Lower lobe of right lung (tissue), 2 donors: ENCODE measurements at regions not wholly inside any gene's neighbourhood (a gene's known extent, or its start where the extent isn't known, plus 50 kb on each side); places are given as distances from the start of the nearest gene placed in this dataset.

Experiments used
- ATAC-seq, 2 donors: fragments of 200-7000 bp; cut with Tn5 transposase; one replicate each; pipeline ENCODE4 v1.9.1; 2020 to 2022; ENCODE audit warnings: mild to moderate bottlenecking in 2 of 2, moderate library complexity in 2 of 2
- DNase-seq: peaks from one replicate; pipeline ENCODE4 v3.0.0-alpha.2; 2020
- H3K27ac ChIP-seq: fragments of 200-600 bp; one replicate; pipeline ENCODE4 v1.8.0; 2022
- H3K27me3 ChIP-seq: fragments of 200-600 bp; one replicate; pipeline ENCODE4 v1.8.0; 2022; ENCODE audit warnings: low read depth
- H3K36me3 ChIP-seq: fragments of 200-600 bp; one replicate; pipeline ENCODE4 v1.8.0; 2022; ENCODE audit warnings: mild to moderate bottlenecking
- H3K4me1 ChIP-seq: fragments of 200-600 bp; one replicate; pipeline ENCODE4 v1.8.0; 2022
- H3K4me3 ChIP-seq: fragments of 200-600 bp; one replicate; pipeline ENCODE4 v1.8.0; 2022; ENCODE audit warnings: mild to moderate bottlenecking
- H3K9me3 ChIP-seq: fragments of 200-600 bp; one replicate; pipeline ENCODE4 v1.8.0; 2022
- CTCF ChIP-seq: fragments of 200-600 bp; IDR thresholded peaks from one replicate; pipeline ENCODE4 v1.8.0; 2022; ENCODE audit warnings: antibody characterized with exemption, mild to moderate bottlenecking
- intact Hi-C: fragments of 100-400 bp; cut with DNase I; formaldehyde crosslinking; loops from one replicate; pipeline ENCODE4 v1.11.0; 2022
- donor health status: DM: no; HTN: yes; CAD: no; lungs with severe emphysema.

GRCh38 chr22:48682504-48682903 is 1145.2 kb downstream of the BRD1 start:
- no peak for ATAC-seq
- no peak for DNase-seq
- no peaks in the 10 kb centered on the region for H3K4me1 ChIP-seq
- H3K36me3 ChIP-seq: no peaks in the 10 kb centered on the region
- no peaks in the 10 kb centered on the region for H3K27me3 ChIP-seq
- no peak overlapping the region for H3K27ac ChIP-seq
- TF ChIP-seq CTCF: no peak
- H3K4me3 ChIP-seq: no peak overlapping the region
- intact Hi-C loops: no loop called here
- H3K9me3 ChIP-seq: no peaks in the 10 kb centered on the region

- intact Hi-C loops: no loop called here
- Histone ChIP-seq H3K36me3 (no peaks in the 10 kb centered on the region), H3K4me3 (no peak overlapping the region), H3K9me3 (no peaks in the 10 kb centered on the region), H3K27me3 (no peaks in the 10 kb centered on the region), H3K27ac (no peak overlapping the region), H3K4me1 (no peaks in the 10 kb centered on the region)
- no peak for ATAC-seq
- DNase-seq: peak; percentile 20
- TF ChIP-seq CTCF: no peak
Measured at GRCh38 chr22:48680601-48681000, 1147.1 kb downstream of the BRD1 start.

- H3K4me3 ChIP-seq: no peak overlapping the region
- TF ChIP-seq CTCF: no peak
- no peaks in the 10 kb centered on the region for H3K4me1 ChIP-seq
- DNase-seq (no peak), ATAC-seq (no peak)
- no peaks in the 10 kb centered on the region for H3K36me3 ChIP-seq
- no peak overlapping the region for H3K27ac ChIP-seq
- no peaks in the 10 kb centered on the region for H3K9me3 ChIP-seq
- intact Hi-C loops: no loop called here
- H3K27me3 ChIP-seq: no peaks in the 10 kb centered on the region
Measured at GRCh38 chr22:48679656-48680555, 1147.8 kb downstream of the BRD1 start.

- no peak for DNase-seq
- no peaks in the 10 kb centered on the region for H3K9me3 ChIP-seq
- intact Hi-C loops: no loop called here
Measured at GRCh38 chr22:48678171-48679135, 1149.2 kb downstream of the BRD1 start.

More at GRCh38 chr22:48678171-48679135, 1149.2 kb downstream of the BRD1 start:
- Histone ChIP-seq H3K27me3 (no peaks in the 10 kb centered on the region), H3K36me3 (no peaks in the 10 kb centered on the region), H3K27ac (no peak overlapping the region), H3K4me1 (no peaks in the 10 kb centered on the region), H3K4me3 (no peak overlapping the region)
- TF ChIP-seq CTCF: no peak
- ATAC-seq: no peak
